SK-N-SH (cell line): ENCODE measurements at regions not wholly inside any gene's neighbourhood (a gene's known extent, or its start where the extent isn't known, plus 50 kb on each side); places are given as distances from the start of the nearest gene placed in this dataset.

ENCODE experiments used
- CTCF ChIA-PET: fragments of 300-600, 350-600 bp; formaldehyde crosslinking; extraction: SDS; loops from one replicate; lab custom pipeline; 2021; lab: Yijun Ruan, JAX
- POLR2A ChIA-PET: fragments of 350-600 bp; sonication (Branson Sonifier 250); formaldehyde crosslinking; extraction: SDS; loops from one replicate; lab custom pipeline; 2020; ENCODE audit warnings: antibody characterized with exemption, inconsistent platforms; lab: Yijun Ruan, JAX
- DNase-seq: peaks from one replicate; pipeline ENCODE4 v3.0.0; 2012
- H2AFZ ChIP-seq: fragments of 200-600 bp; sonication (generic); 2 replicates; pipeline ENCODE4 v1.8.1; 2016; ENCODE audit warnings: antibody characterized with exemption, mild to moderate bottlenecking, low read depth
- H3F3A ChIP-seq: fragments of 200-600 bp; sonication (generic); replicated peaks from 2 replicates; pipeline ENCODE3; 2016; ENCODE audit warnings: antibody characterized with exemption, mild to moderate bottlenecking; ENCODE audit not compliant: insufficient read depth
- H3K27ac ChIP-seq, 2 experiments: fragments of 200-500 bp in 1 of 2; fragments of 200-600 bp in 1 of 2; sonication (Bioruptor generic) in 1 of 2; sonication (generic), shearing (Covaris generic) in 1 of 2; 2 replicates each; pipeline versions ENCODE4 v1.5.1 to v1.6.1; 2014 to 2016; ENCODE audit warnings: low read depth in 2 of 2, inconsistent platforms in 1 of 2, low read length in 1 of 2, mild to moderate bottlenecking in 1 of 2, mixed read lengths in 1 of 2
- H3K27me3 ChIP-seq: fragments of 200-600 bp; sonication (generic), shearing (Covaris generic); 2 replicates; pipeline ENCODE4 v1.6.1; 2016; ENCODE audit warnings: mixed run types; ENCODE audit not compliant: insufficient read depth
- H3K36me3 ChIP-seq, 2 experiments: fragments of 200-500 bp in 1 of 2; fragments of 200-600 bp in 1 of 2; sonication (Bioruptor generic) in 1 of 2; sonication (generic) in 1 of 2; replicated peaks in 1 of 2; 2 replicates each; pipeline versions ENCODE3 to v1.5.1; 2014 to 2016; ENCODE audit warnings: low read length in 1 of 2, mild to moderate bottlenecking in 1 of 2; ENCODE audit not compliant: insufficient read depth in 2 of 2, control insufficient read depth in 1 of 2
- H3K4me1 ChIP-seq, 2 experiments: fragments of 200-500 bp in 1 of 2; fragments of 200-600 bp in 1 of 2; sonication (Bioruptor generic) in 1 of 2; sonication (generic), shearing (Covaris generic) in 1 of 2; 2 replicates each; pipeline versions ENCODE4 v1.5.1 to v1.6.1; 2014 to 2016; ENCODE audit warnings: low read depth in 1 of 2, low read length in 1 of 2, mixed run types in 1 of 2; ENCODE audit not compliant: insufficient read depth in 2 of 2, control insufficient read depth in 1 of 2
- H3K4me2 ChIP-seq: fragments of 200-600 bp; sonication (generic), shearing (Covaris generic); 2 replicates; pipeline ENCODE4 v1.6.1; 2017; ENCODE audit warnings: mixed run types
- H3K4me3 ChIP-seq, 2 experiments: fragments of 200-500 bp in 1 of 2; fragments of 200-600 bp in 1 of 2; sonication (Bioruptor generic) in 1 of 2; sonication (generic), shearing (Covaris generic) in 1 of 2; 2 replicates each; pipeline versions ENCODE4 v1.5.1 to v1.8.1; 2014 to 2016; ENCODE audit warnings: low read depth in 2 of 2, inconsistent platforms in 1 of 2, low read length in 1 of 2, mild to moderate bottlenecking in 1 of 2, mixed read lengths in 1 of 2, moderate library complexity in 1 of 2
- H3K79me2 ChIP-seq: fragments of 200-600 bp; sonication (generic); 2 replicates; pipeline ENCODE4 v1.8.1; 2017; ENCODE audit warnings: mild to moderate bottlenecking; ENCODE audit not compliant: insufficient read depth
- H3K9ac ChIP-seq: fragments of 200-600 bp; sonication (generic); 2 replicates; pipeline ENCODE4 v1.6.1; 2017; ENCODE audit warnings: mixed run types
- H3K9me2 ChIP-seq: fragments of 200-600 bp; sonication (generic); 2 replicates; pipeline ENCODE4 v1.6.1; 2017; ENCODE audit warnings: mixed run types
- H3K9me3 ChIP-seq: fragments of 200-600 bp; sonication (generic); 2 replicates; pipeline ENCODE4 v1.6.1; 2017; ENCODE audit warnings: mixed run types, mild to moderate bottlenecking, moderate library complexity
- H4K20me1 ChIP-seq: fragments of 200-600 bp; sonication (generic); 2 replicates; pipeline ENCODE4 v1.6.1; 2017; ENCODE audit warnings: mild to moderate bottlenecking, mixed run types; ENCODE audit not compliant: insufficient read depth
- FOSL2 ChIP-seq: IDR thresholded peaks from 2 replicates; pipeline ENCODE4 v1.4.0; 2012; ENCODE audit warnings: low read depth, mild to moderate bottlenecking, moderate library complexity, borderline replicate concordance
- FOXM1 ChIP-seq: IDR thresholded peaks from 2 replicates; pipeline ENCODE4 v1.4.0; 2012; ENCODE audit warnings: low read depth, mild to moderate bottlenecking
- GABPA ChIP-seq: IDR thresholded peaks from 2 replicates; pipeline ENCODE4 v1.4.0; 2012; ENCODE audit warnings: low read depth, mild to moderate bottlenecking
- IRF3 ChIP-seq: fragments of 150-350 bp; IDR thresholded peaks from 2 replicates; pipeline ENCODE4 v1.6.1; 2016; ENCODE audit warnings: mild to moderate bottlenecking, low read depth, low read length
- JUND ChIP-seq: IDR thresholded peaks from 2 replicates; pipeline ENCODE4 v1.4.0; 2012
- MEF2A ChIP-seq: IDR thresholded peaks from 2 replicates; pipeline ENCODE4 v1.4.0; 2012; ENCODE audit warnings: low read depth, borderline replicate concordance
- MXI1 ChIP-seq: IDR thresholded peaks from 2 replicates; pipeline ENCODE4 v1.6.1; 2012; ENCODE audit warnings: mild to moderate bottlenecking, low read depth, low read length, improper control_type of control experiment
- NFIC ChIP-seq: IDR thresholded peaks from 2 replicates; pipeline ENCODE4 v1.4.0; 2012; ENCODE audit warnings: borderline replicate concordance
- POLR2AphosphoS5 ChIP-seq: IDR thresholded peaks from 2 replicates; pipeline ENCODE4 v1.6.1; 2012; ENCODE audit warnings: low read depth, low read length
- RCOR1 ChIP-seq: fragments of 150-350 bp; IDR thresholded peaks from 2 replicates; pipeline ENCODE4 v1.6.1; 2017; ENCODE audit warnings: antibody characterized with exemption, low read length
- REST ChIP-seq: IDR thresholded peaks from 2 replicates; pipeline ENCODE4 v1.6.1; 2012; ENCODE audit warnings: mild to moderate bottlenecking, low read depth, low read length, moderate library complexity
- RFX5 ChIP-seq: IDR thresholded peaks from 2 replicates; pipeline ENCODE4 v1.6.1; 2012; ENCODE audit warnings: mild to moderate bottlenecking, improper control_type of control experiment, low read length
- RXRA ChIP-seq: IDR thresholded peaks from 2 replicates; pipeline ENCODE4 v1.4.0; 2012; ENCODE audit warnings: low read depth, mild to moderate bottlenecking, borderline replicate concordance
- SIN3A ChIP-seq: IDR thresholded peaks from 2 replicates; pipeline ENCODE4 v1.6.1; 2012; ENCODE audit warnings: low read depth, mild to moderate bottlenecking, low read length, moderate library complexity, borderline replicate concordance
- SMC3 ChIP-seq: IDR thresholded peaks from 2 replicates; pipeline ENCODE4 v1.6.1; 2012; ENCODE audit warnings: low read depth, low read length, improper control_type of control experiment
- TAF1 ChIP-seq: IDR thresholded peaks from 2 replicates; pipeline ENCODE4 v1.6.1; 2012; ENCODE audit warnings: low read depth, mild to moderate bottlenecking, low read length, moderate library complexity, borderline replicate concordance
- TCF12 ChIP-seq: IDR thresholded peaks from 2 replicates; pipeline ENCODE4 v1.4.0; 2012
- TEAD4 ChIP-seq: IDR thresholded peaks from 2 replicates; pipeline ENCODE4 v1.4.0; 2012; ENCODE audit warnings: mild to moderate bottlenecking, borderline replicate concordance; ENCODE audit not compliant: insufficient read depth
- YY1 ChIP-seq: IDR thresholded peaks from 2 replicates; pipeline ENCODE4 v1.4.0; 2012; ENCODE audit warnings: low read depth, mild to moderate bottlenecking
- WGBS: methylation state at CpG from one replicate; pipeline ENCODE4 v1.1.6; 2017; ENCODE audit warnings: low lambda C conversion rate; 5-methylcytosine and 5-hydroxymethylcytosine counted together
- TF ChIP-seq, protein P1 (sequence below): fragments of 200-600 bp; sonication (generic); IDR thresholded peaks from 2 replicates; pipeline ENCODE4 v1.6.1; 2017; ENCODE audit warnings: antibody characterized with exemption, mild to moderate bottlenecking, moderate library complexity
- TF ChIP-seq, protein P2 (sequence below): IDR thresholded peaks from 2 replicates; pipeline ENCODE4; 2012

DNA sequence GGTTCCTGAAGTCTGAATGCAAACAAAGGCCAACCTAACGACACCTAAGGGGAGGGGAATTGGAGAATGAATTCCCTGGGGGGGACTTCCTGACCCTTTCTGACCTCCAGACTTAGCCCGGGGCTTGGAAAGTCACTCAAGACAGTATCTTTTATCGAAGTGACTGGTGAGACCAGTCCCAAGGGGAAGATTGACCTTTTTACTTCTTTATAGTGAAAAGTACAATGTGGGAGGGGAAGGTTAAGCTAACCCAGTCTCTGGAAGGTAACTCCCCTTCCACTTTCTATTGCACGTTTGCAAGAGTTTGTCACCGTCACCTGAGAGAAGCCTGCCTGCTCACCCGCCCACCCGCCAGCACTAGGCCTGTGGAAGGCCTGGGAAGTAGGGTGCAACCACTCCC is 111.9 kb downstream of the EFNB2 start:
- no peaks in the 10 kb centered on the region for H3K79me2 ChIP-seq
- no peaks in the 10 kb centered on the region for H3K27me3 ChIP-seq
- ChIA-PET CTCF (no interaction called here), POLR2A (no interaction called here)
- no peak overlapping the region for H3K27ac ChIP-seq
- no peak overlapping the region for H3K9ac ChIP-seq
- no peak for DNase-seq
- H3F3A ChIP-seq, result no peaks in the 10 kb centered on the region
- no peak overlapping the region for H3K4me3 ChIP-seq
- no peaks in the 10 kb centered on the region for H3K9me2 ChIP-seq
- H3K4me1 ChIP-seq, result no peaks in the 10 kb centered on the region; a peak in 1 of 4 replicates
- H2AFZ ChIP-seq, result no peak overlapping the region
- no peaks in the 10 kb centered on the region for H3K36me3 ChIP-seq
- WGBS, result 85% methylated on average over 7 of the region's 7 CpGs
- no peak overlapping the region for H3K4me2 ChIP-seq
- H3K9me3 ChIP-seq, result no peaks in the 10 kb centered on the region
- no peaks in the 10 kb centered on the region for H4K20me1 ChIP-seq
- TF ChIP-seq, protein P1, sequence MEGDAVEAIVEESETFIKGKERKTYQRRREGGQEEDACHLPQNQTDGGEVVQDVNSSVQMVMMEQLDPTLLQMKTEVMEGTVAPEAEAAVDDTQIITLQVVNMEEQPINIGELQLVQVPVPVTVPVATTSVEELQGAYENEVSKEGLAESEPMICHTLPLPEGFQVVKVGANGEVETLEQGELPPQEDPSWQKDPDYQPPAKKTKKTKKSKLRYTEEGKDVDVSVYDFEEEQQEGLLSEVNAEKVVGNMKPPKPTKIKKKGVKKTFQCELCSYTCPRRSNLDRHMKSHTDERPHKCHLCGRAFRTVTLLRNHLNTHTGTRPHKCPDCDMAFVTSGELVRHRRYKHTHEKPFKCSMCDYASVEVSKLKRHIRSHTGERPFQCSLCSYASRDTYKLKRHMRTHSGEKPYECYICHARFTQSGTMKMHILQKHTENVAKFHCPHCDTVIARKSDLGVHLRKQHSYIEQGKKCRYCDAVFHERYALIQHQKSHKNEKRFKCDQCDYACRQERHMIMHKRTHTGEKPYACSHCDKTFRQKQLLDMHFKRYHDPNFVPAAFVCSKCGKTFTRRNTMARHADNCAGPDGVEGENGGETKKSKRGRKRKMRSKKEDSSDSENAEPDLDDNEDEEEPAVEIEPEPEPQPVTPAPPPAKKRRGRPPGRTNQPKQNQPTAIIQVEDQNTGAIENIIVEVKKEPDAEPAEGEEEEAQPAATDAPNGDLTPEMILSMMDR, result no peak
- TF ChIP-seq JUND (no peak), TCF12 (no peak), TAF1 (no peak), YY1 (no peak), RFX5 (no peak), IRF3 (no peak), SMC3 (no peak), GABPA (no peak), MEF2A (no peak), POLR2AphosphoS5 (no peak), MXI1 (no peak), SIN3A (no peak), FOXM1 (no peak)

DNA sequence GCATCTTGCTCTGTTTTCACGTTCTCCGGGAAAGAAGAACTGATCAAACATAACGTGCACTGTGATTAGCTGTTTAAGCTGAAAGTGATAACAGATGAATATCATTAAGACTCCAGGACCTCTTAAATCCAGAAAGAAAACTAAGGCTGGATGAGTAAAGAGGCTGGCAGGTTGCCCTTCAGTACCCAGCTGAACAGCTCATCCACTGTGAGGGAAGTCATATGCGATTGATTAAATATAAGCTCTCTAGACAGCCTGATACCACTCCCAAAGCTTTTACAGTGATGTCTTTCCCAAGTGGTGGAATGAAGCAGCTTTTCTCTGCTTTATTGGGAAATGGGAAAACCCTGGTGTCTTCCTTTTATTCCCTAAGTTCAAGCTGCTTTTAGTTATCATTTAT is 116.9 kb downstream of the EFNB2 start:
- H3K9ac ChIP-seq, result no peak overlapping the region
- H3K9me3 ChIP-seq, result no peaks in the 10 kb centered on the region
- peak; percentile 66 for DNase-seq
- peak overlapping the region; percentile 65; the same call in 1 of the 2 replicates for H3K4me2 ChIP-seq
- peak overlapping the region in 1 of 2 experiments; percentile 36; a peak in 1 of 4 replicates for H3K27ac ChIP-seq
- H3F3A ChIP-seq, result no peaks in the 10 kb centered on the region
- no peaks in the 10 kb centered on the region for H3K9me2 ChIP-seq
- no peaks in the 10 kb centered on the region for H3K36me3 ChIP-seq
- no peaks in the 10 kb centered on the region for H3K27me3 ChIP-seq
- H3K4me3 ChIP-seq, result no peak overlapping the region
- no peak overlapping the region for H2AFZ ChIP-seq
- H3K79me2 ChIP-seq, result no peaks in the 10 kb centered on the region
- CTCF ChIA-PET, result no interaction called here
- peaks cover 0 to 3% of the 10 kb centered on the region in 2 experiments; a peak in 2 of 4 replicates for H3K4me1 ChIP-seq
- POLR2A ChIA-PET, result no interaction called here
- 14% methylated on average over 4 of the region's 4 CpGs for WGBS
- no peaks in the 10 kb centered on the region for H4K20me1 ChIP-seq
- no peak for TF ChIP-seq MEF2A
- no peak for TF ChIP-seq GABPA
- TF ChIP-seq FOXM1, result no peak
- TF ChIP-seq, protein P2, sequence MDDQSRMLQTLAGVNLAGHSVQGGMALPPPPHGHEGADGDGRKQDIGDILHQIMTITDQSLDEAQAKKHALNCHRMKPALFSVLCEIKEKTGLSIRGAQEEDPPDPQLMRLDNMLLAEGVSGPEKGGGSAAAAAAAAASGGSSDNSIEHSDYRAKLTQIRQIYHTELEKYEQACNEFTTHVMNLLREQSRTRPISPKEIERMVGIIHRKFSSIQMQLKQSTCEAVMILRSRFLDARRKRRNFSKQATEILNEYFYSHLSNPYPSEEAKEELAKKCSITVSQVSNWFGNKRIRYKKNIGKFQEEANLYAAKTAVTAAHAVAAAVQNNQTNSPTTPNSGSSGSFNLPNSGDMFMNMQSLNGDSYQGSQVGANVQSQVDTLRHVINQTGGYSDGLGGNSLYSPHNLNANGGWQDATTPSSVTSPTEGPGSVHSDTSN, result peak; percentile 57; the same call in 1 of the 2 replicates
- peak; percentile 53; the same call in 1 of the 2 replicates for TF ChIP-seq FOSL2
- TF ChIP-seq REST, result no peak
- no peak for TF ChIP-seq IRF3
- TF ChIP-seq RCOR1, result no peak
- no peak for TF ChIP-seq SIN3A
- no peak for TF ChIP-seq TEAD4
- TF ChIP-seq NFIC, result peak; percentile 69
- TF ChIP-seq RXRA, result no peak
